Kasumi-1 (cell line): ENCODE measurements at regions not wholly inside any gene's neighbourhood (a gene's known extent, or its start where the extent isn't known, plus 50 kb on each side); places are given as distances from the start of the nearest gene placed in this dataset.
"Not testable (repeated sequence)": the region's sequence is repeated elsewhere in the genome, so short reads cannot be mapped to it uniquely, and the experiment has no call there.

Experiments used
- DNase-seq, 2 experiments: peaks; one replicate each; lab custom pipeline; 2025; lab: John Stamatoyannopoulos, UW

DNA sequence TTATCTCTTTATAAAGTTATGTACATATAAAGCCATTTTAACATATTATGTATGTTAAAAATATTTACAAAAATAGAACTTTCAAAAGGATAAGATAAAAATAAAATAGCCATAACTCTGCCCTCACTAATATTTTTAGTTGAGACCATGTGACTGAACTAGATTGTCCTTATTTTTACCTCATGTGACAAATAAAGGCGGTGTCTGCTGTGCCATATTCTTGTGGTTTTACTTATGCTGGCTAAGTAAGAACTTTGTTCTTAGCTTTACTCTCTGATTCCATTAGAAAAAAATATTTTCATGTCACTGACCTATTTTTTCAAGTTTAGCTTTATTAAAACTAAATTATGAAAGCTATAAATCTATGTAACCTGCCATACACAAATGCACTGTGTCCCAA is 135.6 kb upstream of the TSC22D1 start:
- no peak for DNase-seq

DNA sequence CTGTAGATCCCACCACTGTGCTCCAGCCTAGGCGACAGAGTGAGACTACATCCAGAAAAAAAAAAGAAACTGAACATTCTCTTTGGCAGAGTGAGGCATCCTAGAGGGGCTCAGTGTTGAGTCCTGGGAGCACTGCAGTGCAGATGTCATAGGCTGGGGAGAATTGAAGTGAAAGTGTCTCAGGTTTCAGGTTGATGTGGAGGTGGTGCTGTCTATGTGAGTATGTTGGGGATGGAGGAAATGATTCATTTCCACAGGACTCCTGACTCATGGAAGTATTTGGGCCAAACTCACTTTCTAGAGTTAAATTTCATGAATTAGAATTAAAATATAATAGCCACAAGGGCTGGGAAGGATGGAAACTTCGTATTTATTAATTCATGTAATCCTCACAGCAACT is 134.4 kb upstream of the TSC22D1 start:
- peak; percentile 21 to 22 for DNase-seq

DNA sequence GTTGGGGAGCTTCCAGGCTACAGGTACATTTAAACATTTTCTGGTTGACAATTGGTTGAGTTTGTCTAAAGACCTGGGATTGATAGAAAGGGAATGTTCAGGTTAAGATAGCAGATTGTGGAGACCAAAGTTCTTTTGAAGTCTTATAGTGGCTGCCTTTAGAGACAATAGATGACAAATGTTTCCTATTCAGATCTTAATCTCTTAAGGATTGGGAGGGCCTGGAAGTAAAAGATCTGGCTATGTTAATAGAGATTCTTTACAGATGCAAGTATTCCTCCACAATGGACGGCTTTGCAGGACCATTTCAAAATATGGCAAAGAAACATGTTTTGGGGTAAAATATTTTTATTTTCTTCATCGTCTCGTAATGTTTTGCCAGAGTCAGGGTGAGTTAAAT is 128.7 kb upstream of the TSC22D1 start:
- not testable (repeated sequence) for DNase-seq

DNA sequence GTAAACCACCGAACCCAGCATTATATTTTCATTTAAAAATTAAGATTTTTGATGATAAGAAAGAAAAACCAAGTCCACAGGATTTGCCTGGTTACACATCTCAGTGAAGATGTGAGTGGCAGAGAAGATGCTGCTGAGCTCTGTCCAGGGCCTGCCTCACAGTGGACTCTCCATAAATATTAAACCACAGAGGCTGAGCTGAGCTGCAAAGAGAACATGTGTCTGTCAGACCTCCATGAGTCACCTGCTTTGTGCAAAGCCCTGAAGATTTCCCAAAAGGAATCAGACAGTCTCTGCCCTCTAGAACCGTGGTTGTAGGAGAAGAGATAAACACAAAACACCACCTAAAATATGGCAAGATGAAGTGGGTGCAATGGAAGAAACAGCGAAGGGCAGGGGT is 127.2 kb upstream of the TSC22D1 start:
- no peak for DNase-seq

DNA sequence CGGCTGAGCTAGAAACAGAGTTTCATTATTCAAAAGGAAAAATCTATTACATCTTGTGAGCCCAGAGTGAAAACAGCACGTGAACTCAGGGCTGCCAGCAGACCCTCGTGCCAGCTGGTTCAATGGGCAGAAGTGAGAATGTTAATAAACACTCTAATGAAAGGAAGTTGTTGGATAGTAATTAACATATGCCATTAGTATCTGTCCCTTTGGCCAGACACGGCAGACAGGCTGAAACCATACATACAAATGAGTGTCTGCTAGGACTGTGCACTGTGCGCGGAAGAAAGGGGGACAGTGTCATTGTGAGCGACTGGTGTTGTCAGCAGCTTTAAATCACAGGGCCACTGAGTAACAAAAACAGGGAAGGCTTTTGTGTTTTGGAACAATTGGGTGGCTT is 121.9 kb upstream of the TSC22D1 start:
- no peak for DNase-seq

DNA sequence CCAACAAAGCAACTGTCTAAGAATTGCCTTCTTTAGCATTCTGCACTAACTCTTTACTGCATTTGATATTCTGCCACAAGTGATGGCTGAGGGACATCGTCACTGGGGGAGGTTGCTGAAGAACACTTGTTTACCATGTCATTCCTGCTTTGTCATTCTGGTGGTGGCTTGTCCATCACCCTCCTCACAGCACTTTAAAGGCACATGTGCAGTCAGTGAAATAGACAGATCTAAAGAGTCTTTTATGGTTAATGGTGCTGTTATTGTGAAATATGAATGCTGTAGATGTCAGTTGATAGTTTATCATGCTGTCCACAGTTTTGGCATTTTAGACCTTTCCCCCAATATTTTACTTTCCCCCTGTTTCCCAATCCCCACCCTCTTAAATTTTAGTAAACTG is 120.9 kb upstream of the TSC22D1 start:
- DNase-seq = no peak

DNA sequence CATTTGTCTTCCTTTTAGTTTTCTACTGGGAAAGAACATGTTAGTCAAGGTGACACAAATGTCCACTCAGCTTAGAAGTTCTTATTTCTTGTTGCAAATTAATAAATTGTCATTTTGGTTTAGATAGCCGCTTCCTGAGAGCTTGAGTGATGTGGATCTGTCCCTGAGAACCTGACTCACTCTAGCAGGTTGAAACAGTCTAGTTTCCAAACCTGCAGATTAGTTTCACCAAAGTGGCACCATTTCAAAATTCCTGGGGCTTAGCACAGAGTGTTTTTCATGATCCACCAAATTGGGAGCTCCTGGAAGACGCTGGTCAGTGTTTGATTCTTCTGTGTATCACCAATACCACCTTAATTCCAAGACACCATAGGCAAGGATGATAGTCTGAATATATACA is 119.4 kb upstream of the TSC22D1 start:
- DNase-seq = no peak

DNA sequence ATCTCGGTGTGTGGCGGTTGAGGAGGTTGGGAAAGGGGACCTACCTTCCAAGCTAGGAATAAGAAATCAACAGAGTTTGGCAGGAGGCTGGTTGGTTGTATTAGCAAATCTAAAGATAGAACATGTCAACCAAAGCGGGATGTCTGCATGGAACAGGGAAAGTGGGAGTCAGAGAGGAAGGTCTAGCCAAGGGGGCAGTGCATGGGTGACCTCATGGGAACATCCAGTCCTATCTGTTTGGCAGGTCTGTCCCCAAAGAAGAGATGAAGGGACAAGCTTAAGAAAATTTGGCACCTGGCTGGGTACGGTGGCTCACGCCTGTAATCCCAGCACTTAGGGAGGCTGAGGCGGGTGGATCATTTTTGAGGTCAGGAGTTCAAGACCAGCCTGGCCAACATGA is 118.7 kb upstream of the TSC22D1 start:
- no peak for DNase-seq

DNA sequence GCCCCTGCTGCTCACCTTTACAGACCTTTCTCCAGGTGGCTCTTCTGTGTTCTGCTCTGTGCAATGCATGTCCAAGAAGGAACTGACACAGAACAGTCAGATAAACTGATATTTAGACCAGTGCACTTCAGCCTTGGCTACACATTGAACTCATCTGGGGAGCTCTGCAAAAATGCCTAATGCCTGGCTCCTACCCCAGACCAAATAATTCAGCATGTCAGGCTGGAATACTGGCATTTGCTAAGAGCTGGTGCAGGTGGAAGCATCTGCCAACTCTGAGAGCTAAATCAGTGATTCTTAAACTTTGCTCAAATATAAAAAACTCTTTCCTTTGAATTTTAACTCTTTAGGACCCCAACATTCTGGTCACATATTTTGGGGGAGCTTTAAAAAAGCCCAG is 118.2 kb upstream of the TSC22D1 start:
- no peak for DNase-seq

DNA sequence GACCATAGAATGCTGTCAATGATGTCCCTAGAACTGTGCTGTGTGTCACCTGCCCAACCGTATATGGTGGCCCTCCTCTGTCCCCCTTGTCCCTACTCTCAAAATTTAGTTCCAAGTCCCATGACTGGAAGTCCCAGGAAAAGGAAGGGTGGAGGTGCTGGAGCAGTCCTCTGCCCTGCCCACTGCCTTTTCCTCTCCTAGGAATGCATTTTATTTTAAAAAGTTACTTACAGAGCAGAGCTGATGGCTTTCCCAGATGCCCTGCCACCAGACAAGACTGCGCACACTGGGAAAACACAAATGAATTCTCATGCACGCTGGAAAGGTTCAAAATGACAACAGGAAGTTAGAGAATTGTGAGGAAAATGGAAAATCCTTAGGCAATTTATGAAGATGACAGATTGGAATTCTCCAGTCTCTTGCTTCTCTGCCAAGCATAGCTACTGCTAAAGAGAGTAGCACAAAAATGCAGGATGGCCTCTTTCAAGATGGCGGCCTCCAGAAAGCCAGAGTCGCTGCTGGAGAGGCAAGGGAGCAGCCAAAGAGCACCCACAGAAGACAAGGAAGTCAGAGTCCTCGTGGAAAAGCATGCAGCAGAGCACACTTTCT is 117.1 kb upstream of the TSC22D1 start:
- DNase-seq = no peak

DNA sequence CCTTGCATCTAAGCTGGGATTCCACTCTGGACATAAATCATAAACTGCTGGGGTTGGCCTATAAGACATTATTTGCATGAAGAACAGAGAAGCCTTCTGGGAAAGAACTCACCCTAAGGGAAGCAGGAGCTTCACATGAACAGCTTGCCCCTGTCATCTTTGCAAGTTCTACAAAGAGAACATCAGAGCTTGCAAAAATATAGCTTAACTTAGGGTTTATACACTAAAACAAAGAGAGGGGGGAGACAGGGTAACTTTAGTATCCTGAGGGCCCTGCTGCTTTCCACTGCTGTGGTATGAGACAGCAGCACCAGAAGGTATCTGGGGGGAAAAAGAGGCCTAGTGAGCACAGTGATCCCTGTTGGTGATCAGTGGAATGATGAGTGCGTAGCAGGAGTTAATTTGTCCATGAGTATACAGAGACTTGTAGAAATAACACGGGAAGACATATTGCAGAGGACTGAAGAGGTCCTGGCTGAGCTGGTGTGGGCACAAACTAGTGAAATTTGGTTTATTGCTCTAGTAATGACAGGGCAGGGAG is 116.1 kb upstream of the TSC22D1 start:
- DNase-seq = no peak

DNA sequence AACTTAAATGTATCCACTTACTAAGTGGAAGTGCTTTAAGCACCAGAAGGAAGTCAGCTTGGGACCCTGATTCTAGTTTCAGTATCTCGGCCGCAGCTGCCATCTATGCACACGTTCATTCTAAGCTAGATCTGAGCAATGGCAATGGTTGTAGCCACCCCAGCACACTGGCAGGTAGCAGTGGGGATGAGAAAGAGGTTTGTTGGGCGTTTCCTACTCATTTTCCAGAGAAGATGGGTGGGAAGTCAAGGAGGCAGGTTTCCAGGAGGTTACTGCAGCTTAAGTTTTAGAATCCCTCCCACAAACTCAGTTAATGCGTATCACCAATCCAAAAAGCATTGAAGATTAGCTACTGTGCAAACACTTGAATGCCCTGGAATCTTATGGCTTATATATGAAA is 114.2 kb upstream of the TSC22D1 start:
- no peak for DNase-seq

DNA sequence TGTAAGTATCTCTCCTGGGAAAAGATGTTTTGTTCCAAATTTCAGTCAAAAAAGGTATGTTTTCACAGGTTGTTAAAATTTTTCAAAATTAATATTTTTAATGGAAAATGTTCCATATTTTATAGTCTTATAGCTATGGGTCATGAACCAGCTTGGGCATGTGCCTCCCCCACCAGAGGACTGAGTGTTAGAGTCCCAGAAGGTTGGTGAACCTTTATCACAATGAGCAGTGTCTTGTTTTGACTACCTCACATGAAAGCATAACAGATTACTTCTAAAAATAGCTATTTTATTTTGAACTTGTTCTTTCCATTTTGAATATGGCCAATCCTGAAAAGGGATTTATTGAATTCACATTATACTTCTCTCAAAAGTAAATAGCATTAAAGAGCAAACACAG is 112.5 kb upstream of the TSC22D1 start:
- DNase-seq = no peak

DNA sequence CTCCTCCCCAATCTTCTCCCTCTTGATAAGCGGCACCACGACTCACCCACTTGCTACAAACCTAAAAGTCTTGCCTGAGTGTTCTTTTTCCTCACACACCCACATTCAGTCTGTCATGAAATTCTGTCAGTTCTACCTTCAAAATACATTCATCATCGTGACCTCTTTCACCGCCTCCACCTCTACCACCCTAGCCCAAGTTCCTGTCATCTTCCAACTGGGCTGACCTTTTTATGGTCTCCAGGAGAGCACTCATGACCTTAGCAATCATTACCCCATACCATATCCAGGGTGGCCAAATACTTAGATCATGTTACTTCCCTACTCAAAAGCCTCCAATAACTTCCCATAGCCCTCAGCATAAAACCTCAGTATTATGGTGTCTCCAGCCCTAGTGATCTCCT is 110.4 kb upstream of the TSC22D1 start:
- DNase-seq = no peak

DNA sequence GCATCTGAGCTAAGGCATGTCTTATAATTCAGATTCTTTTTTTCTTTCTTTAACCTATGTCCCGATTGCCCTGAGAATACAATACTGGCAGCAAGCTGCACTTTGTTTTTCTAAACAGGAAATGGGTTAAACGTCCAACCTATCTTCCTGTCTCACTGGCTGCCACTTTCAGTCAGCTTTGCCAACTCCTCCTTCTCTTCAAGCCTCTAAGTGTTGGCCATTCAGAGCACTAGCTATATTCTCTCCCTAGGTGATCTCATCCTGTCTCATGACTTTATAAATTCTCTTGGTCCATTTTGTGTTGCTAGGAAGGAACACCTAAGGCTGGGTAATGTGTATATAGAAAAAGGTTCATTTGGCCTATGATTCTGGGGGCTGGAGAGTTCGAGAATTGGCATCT is 109.5 kb upstream of the TSC22D1 start:
- no peak for DNase-seq

DNA sequence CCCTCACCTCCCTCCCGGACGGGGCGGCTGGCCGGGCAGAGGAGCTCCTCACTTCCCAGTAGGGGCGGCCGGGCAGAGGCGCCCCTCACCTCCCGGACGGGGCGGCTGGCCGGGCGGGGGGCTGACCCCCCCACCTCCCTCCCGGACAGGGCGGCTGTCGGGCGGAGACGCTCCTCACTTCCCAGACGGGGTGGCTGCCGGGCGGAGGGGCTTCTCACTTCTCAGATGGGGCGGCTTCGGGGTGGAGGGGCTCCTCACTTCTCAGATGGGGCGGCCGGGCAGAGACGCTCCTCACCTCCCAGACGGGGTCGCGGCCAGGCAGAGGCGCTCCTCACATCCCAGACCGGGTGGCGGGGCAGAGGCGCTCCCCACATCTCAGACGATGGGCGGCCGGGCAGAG is 106.3 kb upstream of the TSC22D1 start:
- not testable (repeated sequence) for DNase-seq

DNA sequence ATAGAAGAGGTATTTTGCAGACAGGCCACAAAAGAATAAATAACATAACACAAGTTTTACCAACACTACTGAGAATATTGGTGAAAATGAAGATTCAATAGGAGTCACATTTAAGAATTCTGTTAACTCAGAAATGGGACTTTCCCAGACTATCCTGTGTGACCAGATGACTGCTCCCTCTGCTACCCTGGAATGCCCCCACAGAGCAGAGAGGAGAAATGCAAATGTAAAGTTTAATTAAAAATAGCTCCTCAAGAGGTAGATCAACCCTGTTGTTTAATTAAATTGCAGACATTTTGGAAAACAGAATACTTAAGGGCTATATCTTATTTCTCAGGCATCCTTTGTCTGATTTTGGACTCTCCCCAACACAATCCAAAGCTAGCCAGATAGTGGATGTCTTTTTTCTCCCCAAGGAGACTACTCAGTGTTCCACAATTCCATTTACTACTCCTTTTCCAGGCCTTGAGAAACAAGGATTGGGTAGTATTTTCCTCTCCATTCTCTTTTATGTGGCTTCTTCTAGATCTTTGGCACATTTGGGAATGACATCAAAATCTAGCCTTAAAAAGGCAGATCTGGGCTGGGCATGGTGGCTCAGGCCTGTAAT is 104.7 kb upstream of the TSC22D1 start:
- DNase-seq = no peak

DNA sequence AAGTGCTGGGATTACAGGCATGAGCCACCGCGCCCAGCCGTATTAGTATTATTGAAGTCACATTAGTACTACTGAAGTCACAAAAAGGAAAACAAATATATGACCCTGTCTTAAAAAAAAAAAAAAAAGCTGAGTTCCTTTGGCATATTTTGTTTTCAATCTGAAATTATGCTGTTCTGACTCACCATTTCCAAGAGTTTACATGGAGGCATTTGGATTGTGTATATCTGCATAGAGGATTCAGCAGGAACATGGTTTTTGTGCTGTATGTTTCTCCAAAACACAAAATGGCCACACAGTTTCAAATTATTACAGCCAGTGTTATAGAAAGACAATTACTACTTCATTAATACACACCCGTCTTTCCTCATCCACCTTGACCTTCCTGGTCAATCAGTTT is 103.5 kb upstream of the TSC22D1 start:
- DNase-seq = no peak

DNA sequence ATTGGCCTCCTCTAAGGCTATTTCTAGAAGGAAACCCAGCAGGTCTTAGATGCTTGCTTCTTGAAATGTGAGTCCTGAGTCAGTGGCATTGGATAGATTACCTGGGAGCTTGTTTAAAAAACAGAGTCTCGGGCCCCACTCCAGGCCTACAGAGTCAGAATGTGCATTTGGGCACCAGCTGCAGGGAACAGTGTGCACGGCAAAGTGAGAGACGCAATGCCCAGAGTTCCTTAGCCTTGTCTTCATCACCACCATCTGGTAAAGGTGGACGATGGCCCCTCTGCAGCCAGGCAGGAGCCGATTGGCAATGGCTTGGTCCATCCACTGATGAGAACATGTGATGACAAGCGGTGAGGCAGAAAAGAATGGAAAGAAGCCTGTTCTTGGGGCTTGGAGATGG is 102.1 kb upstream of the TSC22D1 start:
- no peak for DNase-seq

DNA sequence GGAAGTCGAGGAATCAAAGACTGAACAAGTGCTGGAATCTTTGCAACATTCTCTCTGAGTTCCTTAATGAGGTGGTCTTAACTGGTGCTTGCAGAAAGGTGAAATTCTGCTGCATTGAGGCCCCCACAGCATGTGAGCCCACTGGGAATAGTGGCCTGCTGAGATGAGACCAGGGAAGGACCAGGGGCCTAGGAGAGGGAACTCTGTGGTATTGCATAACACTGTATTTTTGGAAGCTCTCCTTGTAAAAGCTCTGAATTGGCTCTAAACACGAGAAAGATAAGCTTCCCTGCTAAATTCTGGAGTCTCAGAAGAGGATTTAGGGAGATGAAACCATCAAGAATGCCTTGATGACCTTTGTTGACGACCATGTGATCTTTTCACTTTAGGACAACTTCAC is 100.4 kb upstream of the TSC22D1 start:
- DNase-seq = no peak

DNA sequence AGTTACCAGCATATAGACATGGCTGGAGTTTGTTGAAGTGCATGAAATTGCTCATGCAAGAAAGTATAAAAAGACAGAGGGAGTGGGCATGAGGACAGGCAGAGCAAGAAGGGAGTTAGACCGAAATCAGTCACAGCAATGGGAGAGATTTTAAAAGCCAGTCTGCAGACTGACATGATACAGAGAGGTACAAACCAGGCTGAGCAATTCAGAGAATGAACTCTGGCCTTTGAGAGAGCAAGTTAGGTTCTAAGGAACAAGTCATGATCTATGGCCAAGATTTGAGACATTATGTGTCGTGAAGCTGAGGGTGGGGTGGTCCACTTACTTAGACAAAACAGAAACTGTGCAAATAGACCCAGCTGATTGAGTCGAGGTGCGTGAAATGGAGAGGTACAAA is 93.4 kb upstream of the TSC22D1 start:
- DNase-seq = no peak

DNA sequence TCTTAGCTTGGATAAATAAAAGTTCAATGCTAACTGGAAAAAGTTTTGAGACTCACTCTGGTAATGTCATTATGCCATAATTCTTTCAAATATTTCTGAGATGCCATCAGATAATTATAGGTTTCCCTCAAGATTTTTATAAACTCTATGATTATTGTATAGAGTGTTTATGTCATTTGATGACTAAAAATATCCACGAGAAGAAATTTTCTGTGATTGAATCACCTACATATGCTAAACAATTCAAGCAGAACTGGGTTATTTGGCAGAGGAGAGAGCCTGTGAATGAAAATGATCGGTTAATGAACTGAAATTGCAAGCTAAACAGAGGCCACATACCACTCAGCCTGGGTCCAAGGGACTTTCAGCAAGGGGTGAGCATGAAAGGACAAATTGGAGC is 92.6 kb upstream of the TSC22D1 start:
- no peak for DNase-seq

DNA sequence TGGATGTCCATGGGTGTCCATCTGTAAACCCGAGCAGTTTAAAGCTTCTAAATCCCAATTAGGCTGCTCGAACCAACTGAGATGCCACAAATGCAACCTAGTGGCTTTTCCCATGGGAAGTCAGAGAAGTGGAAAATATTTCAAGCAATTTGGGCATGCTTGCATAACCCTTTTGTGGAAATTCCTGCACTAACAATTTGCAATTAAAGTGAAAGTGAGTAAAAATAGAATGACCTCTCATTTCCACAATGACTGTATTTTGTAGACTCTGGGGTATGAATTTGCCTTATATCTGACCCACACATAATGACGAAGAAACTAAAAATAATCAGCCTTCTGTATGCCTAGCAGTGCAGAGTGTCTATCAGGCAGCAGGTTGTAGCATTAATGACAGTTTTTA is 91.8 kb upstream of the TSC22D1 start:
- no peak for DNase-seq

DNA sequence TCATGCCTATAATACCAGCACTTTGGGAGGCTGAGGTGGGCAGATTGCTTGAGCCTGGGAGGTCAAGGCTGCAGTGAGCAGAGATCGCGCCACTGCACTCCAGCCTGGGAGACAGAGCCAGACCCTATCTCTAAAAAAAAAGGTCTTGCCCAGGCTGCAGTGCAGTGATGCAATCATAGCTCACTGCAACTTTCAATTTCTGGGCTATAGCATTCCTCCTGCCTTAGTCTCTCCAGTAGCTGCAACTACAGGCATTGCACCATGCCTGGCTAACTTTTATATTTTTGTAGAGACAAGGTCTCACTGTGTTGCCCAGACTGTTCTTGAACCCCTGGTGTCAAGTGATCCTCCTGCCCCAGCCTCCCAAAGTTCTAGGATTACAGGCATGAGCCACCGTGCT is 90.4 kb upstream of the TSC22D1 start:
- DNase-seq = not testable (repeated sequence)
